Hepatocyte (in vitro differentiated cells): ENCODE measurements at regions not wholly inside any gene's neighbourhood (a gene's known extent, or its start where the extent isn't known, plus 50 kb on each side); places are given as distances from the start of the nearest gene placed in this dataset.

Experiments
- DNase-seq: peaks from one replicate; pipeline ENCODE4 v3.0.0-alpha.2; 2016; ENCODE audit warnings: low spot score
- H2AFZ ChIP-seq: fragments of 200-600 bp; sonication (generic); 2 replicates; pipeline ENCODE4 v1.6.0; 2016; ENCODE audit warnings: antibody characterized with exemption, mild to moderate bottlenecking
- H3K27ac ChIP-seq: fragments of 200-600 bp; sonication (generic); 2 replicates; pipeline ENCODE4 v1.5.1; 2016; ENCODE audit warnings: mild to moderate bottlenecking
- H3K27me3 ChIP-seq: fragments of 200-600 bp; sonication (generic); 2 replicates; pipeline ENCODE4 v1.6.1; 2016
- H3K36me3 ChIP-seq: fragments of 200-600 bp; sonication (generic); replicated peaks from 2 replicates; pipeline ENCODE4 v1.5.1; 2016; ENCODE audit warnings: low read depth; ENCODE audit not compliant: insufficient read depth
- H3K4me1 ChIP-seq: fragments of 200-600 bp; sonication (generic); 2 replicates; pipeline ENCODE4 v1.5.1; 2016; ENCODE audit warnings: mild to moderate bottlenecking, moderate library complexity; ENCODE audit not compliant: insufficient read depth
- H3K4me2 ChIP-seq: fragments of 200-600 bp; sonication (generic); 2 replicates; pipeline ENCODE4 v1.6.0; 2016
- H3K4me3 ChIP-seq: fragments of 200-600 bp; sonication (generic); 2 replicates; pipeline ENCODE4 v1.5.1; 2016; ENCODE audit warnings: mild to moderate bottlenecking
- H3K79me2 ChIP-seq: fragments of 200-600 bp; sonication (generic); 2 replicates; pipeline ENCODE4 v1.6.0; 2017; ENCODE audit warnings: mild to moderate bottlenecking
- H3K9me2 ChIP-seq: fragments of 200-600 bp; sonication (generic); replicated peaks from 2 replicates; pipeline ENCODE4 v1.6.0; 2017; ENCODE audit warnings: mild to moderate bottlenecking; ENCODE audit not compliant: insufficient read depth
- H3K9me3 ChIP-seq: fragments of 200-600 bp; sonication (generic); 2 replicates; pipeline ENCODE4 v1.5.1; 2016; ENCODE audit warnings: low read depth, mild to moderate bottlenecking
- H4K20me1 ChIP-seq: fragments of 200-600 bp; sonication (generic); 2 replicates; pipeline ENCODE4 v1.6.0; 2016; ENCODE audit warnings: mild to moderate bottlenecking; ENCODE audit not compliant: insufficient read depth, poor library complexity, severe bottlenecking
- EZH2 ChIP-seq: fragments of 200-600 bp; sonication (generic); IDR thresholded peaks from 2 replicates; pipeline ENCODE4 v1.6.1; 2016; ENCODE audit warnings: antibody characterized with exemption, mild to moderate bottlenecking, borderline replicate concordance
- EZH2phosphoT487 ChIP-seq: fragments of 200-600 bp; sonication (generic); IDR thresholded peaks from one replicate; pipeline ENCODE4 v1.6.1; 2018; ENCODE audit warnings: antibody characterized with exemption, mild to moderate bottlenecking, low read depth, moderate library complexity; ENCODE audit not compliant: unreplicated experiment, severe bottlenecking
- WGBS: methylation state at CpG from one replicate; pipeline ENCODE4 v1.1.6; 2016; ENCODE audit warnings: low lambda C conversion rate; ENCODE audit errors: missing lambda C conversion rate; 5-methylcytosine and 5-hydroxymethylcytosine counted together
- TF ChIP-seq, protein P1 (sequence below): fragments of 200-600 bp; sonication (generic); IDR thresholded peaks from 2 replicates; pipeline ENCODE4 v1.5.1; 2016; ENCODE audit warnings: antibody characterized with exemption, mild to moderate bottlenecking; ENCODE audit not compliant: poor library complexity

DNA sequence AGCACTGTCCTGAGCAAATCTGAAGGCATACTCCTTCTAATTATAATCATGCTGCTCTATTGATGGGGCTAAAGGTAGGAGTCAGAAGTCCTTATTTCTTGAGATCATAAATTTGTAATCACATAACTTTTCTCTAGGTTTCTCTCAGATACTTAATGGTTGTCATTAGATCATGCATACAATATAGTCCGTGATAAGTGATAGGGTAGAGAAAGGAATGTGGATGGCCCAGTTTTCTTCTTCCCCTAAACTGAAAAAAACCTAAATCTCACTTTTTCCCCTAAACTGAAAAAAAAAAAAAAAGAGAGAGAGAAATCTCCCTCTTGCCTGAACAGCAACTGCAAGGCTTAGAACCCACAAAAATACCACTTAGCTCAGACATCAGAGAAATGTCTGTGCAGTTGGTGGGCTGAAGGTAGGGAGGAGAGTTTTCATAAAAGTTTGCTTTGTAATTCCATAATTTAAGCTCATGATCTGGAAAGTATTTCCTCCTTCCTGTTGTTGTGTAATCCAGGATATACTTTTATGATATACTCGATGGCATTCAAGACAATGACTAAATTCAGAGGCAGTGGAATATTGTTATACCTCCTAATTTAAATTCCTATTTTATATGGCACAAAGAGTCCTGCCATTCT lies 79.3 kb upstream of the ITPRID2 start:
- WGBS, result 62% methylated on average over 2 of the region's 2 CpGs
- H3K79me2 ChIP-seq, result no peaks in the 10 kb centered on the region
- TF ChIP-seq EZH2 (no peak), EZH2phosphoT487 (no peak)
- TF ChIP-seq, protein P1, sequence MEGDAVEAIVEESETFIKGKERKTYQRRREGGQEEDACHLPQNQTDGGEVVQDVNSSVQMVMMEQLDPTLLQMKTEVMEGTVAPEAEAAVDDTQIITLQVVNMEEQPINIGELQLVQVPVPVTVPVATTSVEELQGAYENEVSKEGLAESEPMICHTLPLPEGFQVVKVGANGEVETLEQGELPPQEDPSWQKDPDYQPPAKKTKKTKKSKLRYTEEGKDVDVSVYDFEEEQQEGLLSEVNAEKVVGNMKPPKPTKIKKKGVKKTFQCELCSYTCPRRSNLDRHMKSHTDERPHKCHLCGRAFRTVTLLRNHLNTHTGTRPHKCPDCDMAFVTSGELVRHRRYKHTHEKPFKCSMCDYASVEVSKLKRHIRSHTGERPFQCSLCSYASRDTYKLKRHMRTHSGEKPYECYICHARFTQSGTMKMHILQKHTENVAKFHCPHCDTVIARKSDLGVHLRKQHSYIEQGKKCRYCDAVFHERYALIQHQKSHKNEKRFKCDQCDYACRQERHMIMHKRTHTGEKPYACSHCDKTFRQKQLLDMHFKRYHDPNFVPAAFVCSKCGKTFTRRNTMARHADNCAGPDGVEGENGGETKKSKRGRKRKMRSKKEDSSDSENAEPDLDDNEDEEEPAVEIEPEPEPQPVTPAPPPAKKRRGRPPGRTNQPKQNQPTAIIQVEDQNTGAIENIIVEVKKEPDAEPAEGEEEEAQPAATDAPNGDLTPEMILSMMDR, result no peak
- H3K4me3 ChIP-seq, result no peak overlapping the region
- DNase-seq, result no peak
- no peaks in the 10 kb centered on the region for H3K9me3 ChIP-seq
- no peaks in the 10 kb centered on the region for H4K20me1 ChIP-seq
- H3K27me3 ChIP-seq, result no peaks in the 10 kb centered on the region
- no peak overlapping the region for H3K4me2 ChIP-seq
- H3K9me2 ChIP-seq, result no peaks in the 10 kb centered on the region
- H3K4me1 ChIP-seq, result peaks cover 26% of the 10 kb centered on the region
- no peaks in the 10 kb centered on the region for H3K36me3 ChIP-seq
- no peak overlapping the region for H2AFZ ChIP-seq
- H3K27ac ChIP-seq, result no peak overlapping the region

DNA sequence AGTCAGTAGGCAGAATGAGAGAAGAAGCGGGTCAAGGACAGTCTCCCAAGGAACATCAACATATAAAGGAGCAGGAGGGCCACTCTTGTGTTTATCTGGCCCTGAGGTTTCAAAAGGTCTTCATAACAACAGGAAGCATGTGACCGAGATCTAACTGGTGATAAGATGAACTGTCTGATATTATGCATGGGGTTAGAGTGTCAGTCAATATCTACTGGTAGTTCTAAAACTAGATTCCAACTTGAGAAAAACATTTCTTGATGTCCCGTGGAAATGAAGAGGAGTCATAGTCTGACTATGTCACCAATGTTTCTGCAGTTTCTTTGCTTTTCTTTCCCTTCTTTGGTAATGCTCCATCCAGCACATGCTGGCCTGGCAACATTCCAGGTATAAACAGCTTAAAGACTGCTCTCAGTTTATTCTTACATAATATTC lies 77.5 kb upstream of the ITPRID2 start:
- 75% methylated on average over 3 of the region's 3 CpGs for WGBS
- Histone ChIP-seq H4K20me1 (no peaks in the 10 kb centered on the region), H3K9me2 (no peaks in the 10 kb centered on the region), H3K27me3 (no peaks in the 10 kb centered on the region), H3K9me3 (no peaks in the 10 kb centered on the region), H3K4me3 (no peak overlapping the region), H3K36me3 (no peaks in the 10 kb centered on the region), H3K4me1 (peaks cover 26% of the 10 kb centered on the region), H3K4me2 (no peak overlapping the region), H2AFZ (no peak overlapping the region), H3K27ac (peak overlapping the region; percentile 51), H3K79me2 (no peaks in the 10 kb centered on the region)
- TF ChIP-seq EZH2, result no peak
- peak; percentile 62 for DNase-seq

DNA sequence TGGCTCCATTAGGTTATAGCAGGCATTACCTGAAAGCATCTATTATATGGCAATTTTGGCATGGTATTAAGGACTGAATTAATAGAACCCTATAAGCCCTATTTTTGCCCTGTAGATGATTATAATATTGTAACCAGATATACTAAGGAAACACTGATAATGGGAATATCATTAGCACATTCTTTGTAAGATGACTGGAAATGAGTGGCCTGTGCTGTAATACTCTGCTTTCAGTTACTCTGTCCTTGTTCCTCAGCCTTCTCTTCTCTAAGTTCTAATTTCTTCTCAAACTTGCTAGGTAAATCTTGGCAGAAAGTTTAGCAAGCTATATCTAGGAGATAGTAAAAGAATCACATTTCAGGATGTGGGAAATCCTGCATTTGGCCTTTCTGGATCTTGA lies 74.0 kb upstream of the ITPRID2 start:
- Histone ChIP-seq H3K27ac (peak overlapping the region; percentile 8), H3K4me1 (peaks cover 16% of the 10 kb centered on the region), H3K4me3 (no peak overlapping the region), H2AFZ (no peak overlapping the region), H3K9me3 (no peaks in the 10 kb centered on the region), H3K4me2 (no peak overlapping the region), H3K9me2 (no peaks in the 10 kb centered on the region), H3K27me3 (no peaks in the 10 kb centered on the region), H4K20me1 (no peaks in the 10 kb centered on the region), H3K79me2 (no peaks in the 10 kb centered on the region), H3K36me3 (no peaks in the 10 kb centered on the region)
- no peak for DNase-seq
- TF ChIP-seq EZH2 (no peak), EZH2phosphoT487 (no peak)

DNA sequence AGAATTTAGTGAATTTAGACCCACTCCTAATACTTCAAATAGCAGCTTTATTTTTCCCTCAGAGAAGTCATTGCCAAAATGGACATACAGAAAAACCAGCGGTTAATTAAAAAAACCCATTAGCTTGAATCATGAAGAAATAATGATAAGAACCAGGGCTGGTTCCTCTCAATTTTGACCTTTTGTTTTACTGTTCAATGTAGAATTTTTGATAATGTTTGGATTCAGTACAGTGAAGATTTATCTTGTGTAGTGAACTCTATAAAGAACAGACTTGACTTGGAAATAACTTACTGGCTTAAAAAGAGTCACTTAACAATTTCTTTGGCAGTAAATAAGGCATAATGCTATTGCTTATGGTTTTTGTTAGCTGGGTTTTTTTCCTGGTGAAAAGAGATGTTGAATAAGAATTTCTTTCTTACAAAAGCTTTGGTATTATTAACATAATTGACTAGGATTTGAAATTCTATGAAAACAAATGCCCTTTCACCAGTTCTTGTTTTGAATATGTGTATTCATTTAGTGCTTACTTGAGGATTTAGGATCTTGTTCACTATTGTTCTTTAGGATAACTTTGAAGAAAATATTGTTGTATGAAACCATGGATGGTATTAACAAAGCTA lies 73.4 kb upstream of the ITPRID2 start:
- H3K9me3 ChIP-seq, result no peaks in the 10 kb centered on the region
- peak overlapping the region; percentile 8 for H3K27ac ChIP-seq
- no peak for DNase-seq
- peaks cover 16% of the 10 kb centered on the region for H3K4me1 ChIP-seq
- no peaks in the 10 kb centered on the region for H3K79me2 ChIP-seq
- H3K4me2 ChIP-seq, result no peak overlapping the region
- H3K9me2 ChIP-seq, result no peaks in the 10 kb centered on the region
- H3K36me3 ChIP-seq, result no peaks in the 10 kb centered on the region
- no peaks in the 10 kb centered on the region for H4K20me1 ChIP-seq
- H3K4me3 ChIP-seq, result no peak overlapping the region
- H3K27me3 ChIP-seq, result no peaks in the 10 kb centered on the region
- WGBS, result 79% methylated on average over 1 of the region's 1 CpG
- TF ChIP-seq, protein P1, result no peak
- TF ChIP-seq EZH2phosphoT487 (no peak), EZH2 (no peak)
- no peak overlapping the region for H2AFZ ChIP-seq
